CD1c-positive myeloid dendritic cell (primary cell): ENCODE measurements at regions not wholly inside any gene's neighbourhood (a gene's known extent, or its start where the extent isn't known, plus 50 kb on each side); places are given as distances from the start of the nearest gene placed in this dataset.
"Not testable (repeated sequence)": the region's sequence is repeated elsewhere in the genome, so short reads cannot be mapped to it uniquely, and the experiment has no call there.

ENCODE experiments used
- DNase-seq: peaks from one replicate; pipeline ENCODE4 v3.0.0-alpha.2; 2016; ENCODE audit errors: extremely low spot score

- not testable (repeated sequence) for DNase-seq
Measured at GRCh38 chr10:47711428-47711827, 52.0 kb downstream of the SYT15B start.

- not testable (repeated sequence) for DNase-seq
Measured at GRCh38 chr10:47710443-47710842, 52.9 kb downstream of the SYT15B start.

DNA sequence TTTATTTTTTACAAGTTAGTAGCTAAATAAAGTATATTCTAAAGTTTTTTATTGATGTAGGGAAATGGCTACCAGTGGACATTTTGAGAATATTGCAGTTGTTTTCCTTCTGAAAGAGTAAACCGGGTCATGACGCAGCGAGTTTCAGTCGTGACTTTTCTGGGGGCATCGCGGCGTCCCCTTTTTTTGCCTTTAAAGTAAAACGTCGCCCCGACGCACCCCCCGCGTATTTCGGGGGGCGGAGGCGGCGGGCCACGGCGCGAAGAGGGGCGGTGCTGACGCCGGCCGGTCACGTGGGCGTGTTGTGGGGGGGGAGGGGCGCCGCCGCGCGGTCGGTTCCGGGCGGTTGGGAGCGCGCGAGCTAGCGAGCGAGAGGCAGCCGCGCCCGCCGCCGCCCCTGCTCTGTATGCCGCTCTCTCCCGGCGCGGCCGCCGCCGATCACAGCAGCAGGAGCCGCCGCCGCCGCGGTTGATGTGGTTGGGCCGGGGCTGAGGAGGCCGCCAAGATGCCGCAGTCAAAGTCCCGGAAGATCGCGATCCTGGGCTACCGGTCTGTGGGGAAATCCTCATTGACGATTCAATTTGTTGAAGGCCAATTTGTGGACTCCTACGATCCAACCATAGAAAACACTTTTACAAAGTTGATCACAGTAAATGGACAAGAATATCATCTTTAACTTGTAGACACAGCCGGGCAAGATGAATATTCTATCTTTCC is 57.5 kb downstream of the SYT15B start:
- peak; percentile 1 for DNase-seq

GRCh38 chr10:47701285-47701684 is 62.1 kb downstream of the SYT15B start:
- DNase-seq: not testable (repeated sequence)

- not testable (repeated sequence) for DNase-seq
Measured at GRCh38 chr10:47699854-47700253, 63.5 kb downstream of the SYT15B start.

- DNase-seq: not testable (repeated sequence)
Measured at GRCh38 chr10:47696170-47696569, 67.2 kb downstream of the SYT15B start.

GRCh38 chr10:47695149-47695548 is 68.2 kb downstream of the SYT15B start:
- DNase-seq: not testable (repeated sequence)

GRCh38 chr10:47690304-47690703 is 73.1 kb downstream of the SYT15B start:
- not testable (repeated sequence) for DNase-seq

- not testable (repeated sequence) for DNase-seq
Measured at GRCh38 chr10:47683826-47684475, 79.4 kb downstream of the SYT15B start.

DNA sequence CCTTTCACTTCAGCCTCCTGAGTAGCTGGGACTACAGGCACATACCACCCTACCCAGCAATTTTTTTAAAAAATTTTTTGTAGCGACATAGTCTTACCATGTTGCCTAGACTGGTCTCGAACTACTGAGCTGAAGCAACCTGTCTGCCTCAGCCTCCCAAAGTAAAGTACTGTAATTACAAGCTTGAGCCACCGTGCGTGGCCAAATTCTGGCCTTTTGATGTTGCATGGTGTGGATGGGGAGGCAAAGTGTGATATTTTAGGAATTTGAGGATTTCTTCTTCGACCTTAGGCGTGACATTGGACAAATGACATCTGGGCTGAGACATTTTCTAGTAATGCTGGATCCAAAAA is 81.8 kb downstream of the SYT15B start:
- DNase-seq: not testable (repeated sequence)

DNA sequence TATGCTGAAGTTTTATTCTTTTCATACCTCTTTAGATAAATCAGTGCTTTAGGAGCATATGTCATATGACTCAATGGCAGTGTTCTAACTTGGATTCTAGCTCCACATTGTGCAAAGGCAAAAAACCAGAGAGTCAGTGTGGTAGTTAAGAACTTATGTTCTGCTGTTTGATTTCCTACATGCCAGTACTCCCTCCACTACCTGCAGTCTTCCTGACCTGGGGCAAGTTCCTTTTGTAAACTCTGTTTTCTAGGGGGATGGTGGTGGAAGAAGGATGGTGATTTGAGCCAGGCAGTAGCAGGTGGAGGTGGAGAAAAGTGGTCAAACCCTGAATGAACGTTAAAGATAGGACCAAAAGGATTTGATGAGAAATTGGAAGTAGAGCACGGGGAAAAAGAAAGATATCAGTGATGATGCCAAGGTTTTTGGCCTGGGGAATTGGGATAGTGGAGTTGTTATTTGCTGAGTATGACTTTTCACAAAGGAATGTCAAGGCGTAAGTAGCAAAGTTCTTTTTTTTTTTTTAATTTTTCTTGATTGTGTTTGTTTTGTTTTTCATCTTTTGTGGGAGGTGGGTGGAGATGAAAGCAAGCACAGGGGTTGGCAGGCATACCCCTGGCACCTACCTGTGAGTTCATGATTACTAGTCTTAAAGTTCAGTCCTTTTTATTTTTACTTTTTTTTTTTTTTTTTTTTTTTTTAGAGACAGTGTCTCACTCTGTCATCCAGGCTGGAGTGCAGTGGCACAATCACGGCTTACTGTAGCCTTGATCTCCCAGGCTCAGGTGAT is 82.3 kb downstream of the SYT15B start:
- not testable (repeated sequence) for DNase-seq

DNA sequence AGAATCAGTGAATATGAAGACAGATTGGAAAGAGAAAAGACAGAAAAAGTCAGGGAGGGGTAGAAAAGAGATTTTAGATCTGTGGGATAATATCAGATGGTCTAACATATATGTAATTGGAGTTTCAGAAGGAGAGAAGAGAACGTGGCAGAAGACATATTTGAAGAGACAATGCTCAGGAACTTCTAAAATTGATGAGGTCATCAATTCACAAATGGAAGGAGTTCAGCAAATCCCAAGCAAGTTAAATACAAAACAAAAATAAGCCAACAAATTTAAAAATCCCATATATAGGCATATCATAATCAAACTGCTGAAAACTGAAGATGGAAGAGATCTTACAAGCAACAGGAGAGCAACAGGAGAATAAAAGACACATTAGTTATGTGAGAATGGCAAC is 87.3 kb downstream of the SYT15B start:
- not testable (repeated sequence) for DNase-seq

DNA sequence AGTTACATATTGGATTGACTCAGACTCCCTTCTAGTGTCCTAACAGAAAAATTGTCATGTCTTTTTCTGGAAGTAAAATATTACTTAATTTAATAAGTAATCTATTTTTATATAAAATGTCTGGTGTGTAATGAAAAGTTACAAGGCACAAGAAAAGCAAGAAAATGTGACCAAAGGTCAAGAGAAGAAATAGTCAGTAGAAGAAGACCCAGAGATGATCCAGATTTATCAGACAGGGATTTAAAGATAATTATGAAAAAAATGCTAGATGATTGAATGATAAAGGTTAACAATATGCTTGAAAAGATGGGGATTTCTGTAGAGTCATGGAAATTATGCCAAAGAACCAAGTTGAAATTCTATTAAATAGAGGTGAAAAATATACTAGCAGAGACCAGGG is 87.8 kb downstream of the SYT15B start:
- DNase-seq: not testable (repeated sequence)

GRCh38 chr10:47673128-47673527 is 90.3 kb downstream of the SYT15B start:
- DNase-seq: not testable (repeated sequence)

- DNase-seq: not testable (repeated sequence)
Measured at GRCh38 chr10:47670857-47671256, 92.5 kb downstream of the SYT15B start.

DNA sequence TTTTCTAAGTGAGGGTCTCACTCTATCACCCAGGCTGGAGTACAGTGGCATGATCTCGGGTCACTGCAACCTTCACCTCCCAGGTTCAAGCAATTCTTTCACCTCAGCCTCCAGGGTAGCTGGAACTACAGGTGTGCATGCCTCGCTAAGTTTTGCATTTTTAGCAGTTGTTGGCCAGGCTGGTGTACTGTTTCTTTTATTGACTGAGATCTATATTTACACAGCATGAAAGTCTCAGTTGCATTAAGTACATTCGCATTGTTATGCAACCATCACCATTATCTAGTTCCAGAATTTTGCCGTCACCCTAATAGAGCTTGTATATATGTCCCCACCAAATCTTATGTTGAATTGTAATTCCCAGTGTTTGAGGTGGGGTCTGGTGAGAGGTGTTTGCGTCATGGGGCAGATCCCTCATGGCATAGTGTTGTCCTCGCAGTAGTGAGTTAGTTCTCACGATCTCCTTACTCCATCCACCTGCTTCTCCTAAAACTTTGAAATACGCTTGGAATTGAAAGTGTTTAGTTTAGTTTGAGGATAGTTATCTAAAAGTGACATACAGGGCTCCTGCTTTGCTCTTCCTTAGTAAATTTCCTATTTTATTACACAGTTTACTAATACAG is 101.3 kb downstream of the SYT15B start:
- not testable (repeated sequence) for DNase-seq

DNA sequence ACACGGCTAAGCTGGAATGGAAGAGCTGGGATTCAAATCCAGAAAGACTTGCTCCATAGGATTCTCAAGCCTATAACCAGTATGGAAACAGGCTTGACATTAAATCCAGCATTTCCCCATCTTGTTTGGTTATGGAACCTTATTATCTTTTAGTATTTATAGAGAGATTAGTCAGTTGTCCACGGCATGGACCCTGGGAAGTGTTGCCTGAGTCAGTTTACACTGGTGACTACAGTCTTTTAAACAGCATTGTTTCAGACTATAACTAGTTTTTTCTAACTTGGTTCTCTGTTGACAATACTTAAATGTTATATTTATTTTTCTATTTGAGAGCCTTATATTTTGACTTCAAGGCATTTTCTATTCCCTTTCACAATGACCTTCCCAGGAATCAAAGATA is 106.7 kb downstream of the SYT15B start:
- not testable (repeated sequence) for DNase-seq

- DNase-seq: not testable (repeated sequence)
Measured at GRCh38 chr10:47654161-47654560, 109.2 kb downstream of the SYT15B start.

DNA sequence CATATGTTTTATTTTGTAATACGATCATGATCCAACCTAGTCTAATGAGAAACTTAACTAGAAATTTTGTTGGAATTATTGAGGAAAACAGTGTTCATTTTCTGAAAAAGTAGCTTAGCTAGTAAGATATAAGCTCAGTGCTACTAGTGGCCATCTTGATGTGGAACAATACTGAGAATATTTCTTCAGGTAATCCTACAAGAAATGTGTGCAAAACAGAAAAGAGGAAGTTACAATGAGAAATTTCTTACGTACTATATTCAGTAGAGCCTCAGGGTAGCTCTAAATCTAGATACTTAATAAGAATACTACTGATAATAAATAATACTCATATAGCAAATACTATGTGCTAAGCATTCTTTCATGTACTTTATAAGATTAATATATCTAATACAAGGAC is 114.8 kb downstream of the SYT15B start:
- DNase-seq: not testable (repeated sequence)

DNA sequence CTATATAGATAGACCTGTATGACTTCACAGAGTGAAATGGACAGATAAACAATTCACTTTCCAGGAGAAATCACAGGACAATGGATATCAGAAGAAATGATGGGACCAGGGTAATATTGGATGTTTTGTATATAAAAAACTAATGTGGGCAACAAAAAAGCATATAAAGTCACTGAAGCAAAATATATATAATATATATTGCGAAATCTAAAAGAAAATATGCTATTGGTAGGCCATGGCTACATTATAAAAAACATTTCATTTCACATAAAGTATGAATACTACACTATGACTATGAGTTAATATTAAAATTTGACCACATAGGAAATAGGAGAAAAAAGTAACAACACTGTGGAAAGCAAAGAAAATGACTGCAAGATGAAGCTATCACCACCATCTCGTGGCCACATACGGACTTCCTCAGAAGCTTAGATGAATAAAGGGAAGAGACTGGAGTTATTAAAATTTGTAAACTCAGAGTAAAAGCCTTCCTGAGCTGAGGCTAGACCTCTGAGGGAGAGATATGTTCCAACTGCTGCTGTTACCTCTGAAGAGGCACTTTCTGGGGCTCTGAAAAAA is 115.8 kb downstream of the SYT15B start:
- DNase-seq: peak; percentile 1

DNA sequence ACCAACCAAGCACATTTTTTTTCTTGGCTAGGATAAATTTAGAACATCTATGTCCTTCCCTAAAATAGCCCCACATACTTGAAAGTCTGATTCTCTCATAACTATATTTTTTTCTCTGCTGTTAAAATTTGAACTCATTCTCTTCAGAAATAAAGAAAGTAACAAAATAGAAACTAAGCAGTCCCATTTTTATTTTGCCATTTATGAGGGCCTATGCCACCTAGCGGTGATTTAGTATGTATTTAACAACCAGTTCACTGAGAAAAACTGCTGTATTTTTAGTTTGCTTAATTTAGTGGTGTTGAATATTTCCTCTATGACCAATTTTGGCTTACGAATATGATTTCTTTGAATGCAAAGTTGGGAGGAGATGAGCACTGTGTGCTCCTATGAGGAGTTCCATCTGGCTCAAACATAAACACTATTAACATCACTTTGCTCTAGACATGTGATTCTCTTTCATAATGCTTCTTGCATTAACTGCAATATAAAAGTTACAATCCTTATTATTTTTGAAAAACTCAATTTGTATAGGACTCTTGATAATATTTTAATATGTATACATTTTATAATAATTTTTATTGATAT is 116.6 kb downstream of the SYT15B start:
- peak; percentile 51 for DNase-seq
